GM10266 (cell line): ENCODE measurements at regions not wholly inside any gene's neighbourhood (a gene's known extent, or its start where the extent isn't known, plus 50 kb on each side); places are given as distances from the start of the nearest gene placed in this dataset.

Experiments
- DNase-seq: peaks from one replicate; pipeline ENCODE4 v3.0.0; 2012; ENCODE audit errors: extremely low spot score
- CTCF ChIP-seq: IDR thresholded peaks from 2 replicates; pipeline ENCODE4 v1.5.1; 2012; ENCODE audit warnings: mild to moderate bottlenecking, low read depth; ENCODE audit not compliant: control insufficient read depth, insufficient read depth; ENCODE audit errors: missing control alignments

GRCh38 chr11:127109796-127110480 lies 109.4 kb upstream of the KIRREL3 start:
- no peak for TF ChIP-seq CTCF
- no peak for DNase-seq

GRCh38 chr11:127108838-127109237 lies 108.3 kb upstream of the KIRREL3 start:
- DNase-seq = no peak
- no peak for TF ChIP-seq CTCF

- DNase-seq = no peak
- TF ChIP-seq CTCF = no peak
Observed at GRCh38 chr11:127106938-127107337, 106.4 kb upstream of the KIRREL3 start.

GRCh38 chr11:127105593-127106541 lies 105.3 kb upstream of the KIRREL3 start:
- no peak for DNase-seq
- TF ChIP-seq CTCF = no peak

GRCh38 chr11:127103586-127104388 lies 103.2 kb upstream of the KIRREL3 start:
- DNase-seq = no peak
- no peak for TF ChIP-seq CTCF

GRCh38 chr11:127098684-127099083 lies 98.1 kb upstream of the KIRREL3 start:
- no peak for DNase-seq

More at GRCh38 chr11:127098684-127099083, 98.1 kb upstream of the KIRREL3 start:
- TF ChIP-seq CTCF = no peak
